ENCODE measurements at regions not wholly inside any gene's neighbourhood (a gene's known extent, or its start where the extent isn't known, plus 50 kb on each side); places are given as distances from the start of the nearest gene placed in this dataset.

DNA sequence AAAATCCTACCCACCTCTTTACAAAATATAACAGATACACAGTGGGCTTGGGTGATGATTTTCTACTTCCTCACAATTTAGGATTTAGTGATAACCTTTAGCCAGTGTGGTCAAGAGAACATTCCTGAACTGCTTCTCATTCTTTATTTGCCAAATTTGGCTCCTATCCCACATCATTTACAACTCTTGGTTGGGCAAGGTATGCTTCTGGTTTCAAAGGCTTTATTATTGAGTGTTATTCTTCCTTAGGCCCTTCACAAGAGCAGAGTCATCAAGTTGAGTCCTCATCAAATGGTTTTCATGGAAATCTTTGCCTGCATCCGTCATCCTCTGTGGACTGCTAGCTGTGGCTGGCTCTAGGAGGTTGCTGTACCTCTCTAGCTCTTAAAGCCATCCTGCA, 472.0 kb upstream of the ETAA1 start:
- TF ChIP-seq RAD21 (IDR thresholded peaks at IDR 0.05; ENCODE audit: low read depth): no peak
- peak; percentile 71 for TF ChIP-seq TEAD4 (IDR thresholded peaks at IDR 0.05)
- TF ChIP-seq CREB1 (IDR thresholded peaks at IDR 0.05; ENCODE audit: low read depth): no peak
- no peak for TF ChIP-seq TAF1 (IDR thresholded peaks at IDR 0.05; ENCODE audit: low read depth)
- TF ChIP-seq NFIC (IDR thresholded peaks at IDR 0.05): peak; percentile 79
- TF ChIP-seq CEBPB (IDR thresholded peaks at IDR 0.05): no peak
- no peak for TF ChIP-seq TCF12 (IDR thresholded peaks at IDR 0.05; ENCODE audit: low read depth)
- TF ChIP-seq ZBTB7A (IDR thresholded peaks at IDR 0.05; ENCODE audit: low read depth): no peak

DNA sequence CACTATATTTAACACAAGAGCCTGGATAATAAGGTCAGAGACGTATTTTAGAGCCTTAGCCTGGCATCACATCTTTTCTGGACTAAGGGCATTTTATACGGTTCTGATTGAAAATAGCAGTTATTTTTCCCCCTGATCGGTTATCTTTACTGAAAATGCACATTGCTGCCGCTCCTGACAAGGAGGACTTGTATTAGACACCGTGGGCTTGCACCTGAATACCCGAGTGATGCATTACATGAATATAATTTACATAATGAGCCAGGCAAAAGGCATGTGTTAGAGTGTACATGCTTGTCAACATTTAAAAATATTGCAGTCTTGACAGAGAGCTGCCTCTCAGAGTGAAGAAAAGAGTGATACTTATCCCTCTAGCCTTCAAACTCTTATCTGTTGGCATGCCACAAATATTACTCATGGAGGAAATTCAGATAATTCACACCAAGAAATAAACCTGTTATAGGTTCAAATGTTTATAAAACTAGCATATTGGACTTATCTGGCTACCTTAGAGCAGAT, 470.5 kb upstream of the ETAA1 start:
- TF ChIP-seq EGR1 (IDR thresholded peaks at IDR 0.05) (no peak), CEBPB (IDR thresholded peaks at IDR 0.05) (no peak), FOXM1 (IDR thresholded peaks at IDR 0.05; ENCODE audit: borderline replicate concordance, low read depth) (no peak), EP300 (IDR thresholded peaks at IDR 0.05; ENCODE audit: borderline replicate concordance) (no peak), YY1 (IDR thresholded peaks at IDR 0.05; ENCODE audit: low read depth) (no peak), RAD21 (IDR thresholded peaks at IDR 0.05; ENCODE audit: low read depth) (no peak), TCF12 (IDR thresholded peaks at IDR 0.05; ENCODE audit: low read depth) (no peak), NFIC (IDR thresholded peaks at IDR 0.05) (no peak)
- TF ChIP-seq, protein P1, sequence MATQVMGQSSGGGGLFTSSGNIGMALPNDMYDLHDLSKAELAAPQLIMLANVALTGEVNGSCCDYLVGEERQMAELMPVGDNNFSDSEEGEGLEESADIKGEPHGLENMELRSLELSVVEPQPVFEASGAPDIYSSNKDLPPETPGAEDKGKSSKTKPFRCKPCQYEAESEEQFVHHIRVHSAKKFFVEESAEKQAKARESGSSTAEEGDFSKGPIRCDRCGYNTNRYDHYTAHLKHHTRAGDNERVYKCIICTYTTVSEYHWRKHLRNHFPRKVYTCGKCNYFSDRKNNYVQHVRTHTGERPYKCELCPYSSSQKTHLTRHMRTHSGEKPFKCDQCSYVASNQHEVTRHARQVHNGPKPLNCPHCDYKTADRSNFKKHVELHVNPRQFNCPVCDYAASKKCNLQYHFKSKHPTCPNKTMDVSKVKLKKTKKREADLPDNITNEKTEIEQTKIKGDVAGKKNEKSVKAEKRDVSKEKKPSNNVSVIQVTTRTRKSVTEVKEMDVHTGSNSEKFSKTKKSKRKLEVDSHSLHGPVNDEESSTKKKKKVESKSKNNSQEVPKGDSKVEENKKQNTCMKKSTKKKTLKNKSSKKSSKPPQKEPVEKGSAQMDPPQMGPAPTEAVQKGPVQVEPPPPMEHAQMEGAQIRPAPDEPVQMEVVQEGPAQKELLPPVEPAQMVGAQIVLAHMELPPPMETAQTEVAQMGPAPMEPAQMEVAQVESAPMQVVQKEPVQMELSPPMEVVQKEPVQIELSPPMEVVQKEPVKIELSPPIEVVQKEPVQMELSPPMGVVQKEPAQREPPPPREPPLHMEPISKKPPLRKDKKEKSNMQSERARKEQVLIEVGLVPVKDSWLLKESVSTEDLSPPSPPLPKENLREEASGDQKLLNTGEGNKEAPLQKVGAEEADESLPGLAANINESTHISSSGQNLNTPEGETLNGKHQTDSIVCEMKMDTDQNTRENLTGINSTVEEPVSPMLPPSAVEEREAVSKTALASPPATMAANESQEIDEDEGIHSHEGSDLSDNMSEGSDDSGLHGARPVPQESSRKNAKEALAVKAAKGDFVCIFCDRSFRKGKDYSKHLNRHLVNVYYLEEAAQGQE (IDR thresholded peaks at IDR 0.05; ENCODE audit: low read depth): no peak

DNA sequence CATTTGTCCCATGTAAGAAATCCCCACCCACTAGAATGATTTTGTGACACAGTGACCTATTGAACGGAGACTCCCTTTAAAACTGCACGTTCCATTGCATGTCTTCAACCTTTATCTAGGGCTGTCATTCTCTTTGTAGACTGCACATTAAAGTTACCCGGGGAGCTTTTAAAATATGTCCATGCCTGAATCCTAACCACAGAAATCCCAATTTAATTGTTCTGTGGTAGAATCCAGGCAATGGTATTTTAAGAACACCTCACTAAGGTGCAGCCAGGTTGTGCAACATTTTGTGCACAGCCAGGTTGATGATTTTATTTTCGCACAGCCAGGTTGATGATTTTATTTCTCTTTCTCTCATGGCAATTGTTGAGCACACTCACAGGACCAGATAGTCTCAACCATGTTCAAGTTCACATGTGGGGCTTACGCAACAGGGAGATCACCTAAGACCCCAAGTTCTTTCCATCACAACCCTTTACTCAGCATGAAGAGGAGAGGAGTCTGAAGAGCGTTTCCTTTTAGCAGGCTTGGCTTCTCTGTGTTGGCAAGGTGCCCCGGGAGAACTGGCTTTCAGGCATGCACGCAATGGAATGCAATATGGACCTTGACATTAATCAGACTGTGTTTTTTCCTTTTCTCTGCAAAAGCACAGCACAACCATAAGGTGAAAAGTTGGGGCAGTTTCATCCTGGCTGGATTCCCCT, 467.3 kb upstream of the ETAA1 start:
- no peak for TF ChIP-seq ZBTB7A (IDR thresholded peaks at IDR 0.05; ENCODE audit: low read depth)
- TF ChIP-seq RAD21 (IDR thresholded peaks at IDR 0.05; ENCODE audit: low read depth): no peak
- peak; percentile 31; the same call in 1 of the 2 replicates for TF ChIP-seq EP300 (IDR thresholded peaks at IDR 0.05; ENCODE audit: borderline replicate concordance)
- no peak for TF ChIP-seq CREB1 (IDR thresholded peaks at IDR 0.05; ENCODE audit: low read depth)
- TF ChIP-seq NFIC (IDR thresholded peaks at IDR 0.05): peak; percentile 87
- TF ChIP-seq YY1 (IDR thresholded peaks at IDR 0.05; ENCODE audit: low read depth): peak; percentile 73; the same call in 1 of the 2 replicates
- TF ChIP-seq TAF1 (IDR thresholded peaks at IDR 0.05; ENCODE audit: low read depth): no peak
- TF ChIP-seq, protein P2, sequence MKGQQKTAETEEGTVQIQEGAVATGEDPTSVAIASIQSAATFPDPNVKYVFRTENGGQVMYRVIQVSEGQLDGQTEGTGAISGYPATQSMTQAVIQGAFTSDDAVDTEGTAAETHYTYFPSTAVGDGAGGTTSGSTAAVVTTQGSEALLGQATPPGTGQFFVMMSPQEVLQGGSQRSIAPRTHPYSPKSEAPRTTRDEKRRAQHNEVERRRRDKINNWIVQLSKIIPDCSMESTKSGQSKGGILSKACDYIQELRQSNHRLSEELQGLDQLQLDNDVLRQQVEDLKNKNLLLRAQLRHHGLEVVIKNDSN (IDR thresholded peaks at IDR 0.05): no peak
- TF ChIP-seq FOXM1 (IDR thresholded peaks at IDR 0.05; ENCODE audit: borderline replicate concordance, low read depth): no peak
- no peak for TF ChIP-seq EGR1 (IDR thresholded peaks at IDR 0.05)
- TF ChIP-seq, protein P3, sequence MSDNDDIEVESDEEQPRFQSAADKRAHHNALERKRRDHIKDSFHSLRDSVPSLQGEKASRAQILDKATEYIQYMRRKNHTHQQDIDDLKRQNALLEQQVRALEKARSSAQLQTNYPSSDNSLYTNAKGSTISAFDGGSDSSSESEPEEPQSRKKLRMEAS (IDR thresholded peaks at IDR 0.05): peak; percentile 71
- TF ChIP-seq, protein P1 (IDR thresholded peaks at IDR 0.05; ENCODE audit: low read depth): no peak
- no peak for TF ChIP-seq TCF12 (IDR thresholded peaks at IDR 0.05; ENCODE audit: low read depth)
- peak; percentile 77 for TF ChIP-seq TEAD4 (IDR thresholded peaks at IDR 0.05)
- peak; percentile 94 for TF ChIP-seq CEBPB (IDR thresholded peaks at IDR 0.05)

DNA sequence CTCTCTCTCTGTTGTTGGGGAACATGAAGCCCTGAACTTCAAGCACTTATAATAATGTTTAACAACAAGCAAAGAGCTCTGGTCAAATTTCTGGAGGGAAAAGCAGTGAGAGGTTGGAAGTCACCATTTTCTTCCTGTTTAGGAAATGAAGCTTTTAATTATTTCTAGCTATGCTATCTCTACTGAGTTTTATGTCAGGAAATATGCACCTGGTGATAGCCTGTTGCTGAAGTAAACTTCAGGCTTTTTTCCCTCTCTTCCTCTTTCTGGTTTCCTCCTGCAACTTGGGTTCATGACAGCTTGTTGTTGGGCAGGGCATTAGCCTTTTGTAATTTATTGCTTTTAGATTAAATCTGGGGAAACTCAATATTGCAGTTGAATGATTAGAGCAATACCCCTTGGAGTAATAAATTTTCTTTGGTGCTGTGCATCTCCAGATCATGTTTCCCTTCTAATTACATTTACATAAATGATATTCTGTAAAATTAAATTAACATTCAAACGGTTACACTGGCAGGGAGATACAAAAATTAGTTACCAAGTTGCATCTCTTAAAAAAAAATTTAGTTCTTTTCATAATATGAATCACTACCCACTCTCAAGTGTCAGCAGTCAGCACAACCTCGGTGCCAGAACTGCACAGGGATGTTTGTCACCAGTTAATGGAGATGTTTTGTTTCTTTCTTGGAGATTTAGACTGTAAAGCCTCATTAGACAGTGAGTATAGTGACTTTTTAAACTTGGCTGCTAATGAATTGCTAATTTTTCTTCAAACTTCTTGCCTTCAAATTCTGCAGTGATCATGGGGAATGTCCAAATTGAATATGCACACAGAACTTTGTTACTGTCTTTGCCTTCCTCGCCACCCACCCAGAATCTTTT, 466.6 kb upstream of the ETAA1 start:
- no peak for TF ChIP-seq CREB1 (IDR thresholded peaks at IDR 0.05; ENCODE audit: low read depth)
- TF ChIP-seq, protein P3 (IDR thresholded peaks at IDR 0.05): peak; percentile 4; the same call in 1 of the 2 replicates
- TF ChIP-seq TEAD4 (IDR thresholded peaks at IDR 0.05): no peak
- 0 out of 2 replicates have a peak, but pooled peaks have one; percentile 24 for TF ChIP-seq TCF12 (IDR thresholded peaks at IDR 0.05; ENCODE audit: low read depth)
- TF ChIP-seq, protein P1 (IDR thresholded peaks at IDR 0.05; ENCODE audit: low read depth): no peak
- TF ChIP-seq, protein P2 (IDR thresholded peaks at IDR 0.05): no peak

Measured in Ishikawa (cell line).